Nephron (organoid): ENCODE measurements at regions not wholly inside any gene's neighbourhood (a gene's known extent, or its start where the extent isn't known, plus 50 kb on each side); places are given as distances from the start of the nearest gene placed in this dataset.
A peak's percentile ranks its signal among the peaks of the same experiment; 100 is the strongest.

Experiments
- H3K27ac Mint-ChIP-seq, 3 experiments: 2 replicates each; pipeline ENCODE4 v1.8.0; 2020; ENCODE audit warnings: mixed read lengths in 3 of 3, mild to moderate bottlenecking in 2 of 3, moderate library complexity in 1 of 3
- H3K27me3 Mint-ChIP-seq: 2 replicates; pipeline ENCODE4 v1.8.0; 2021; ENCODE audit warnings: low read depth, mild to moderate bottlenecking, moderate library complexity, mixed read lengths
- H3K36me3 Mint-ChIP-seq: 2 replicates; pipeline ENCODE4 v1.8.0; 2020; ENCODE audit warnings: low read depth, mixed read lengths
- H3K4me1 Mint-ChIP-seq: 2 replicates; pipeline ENCODE4 v1.8.0; 2020; ENCODE audit warnings: mixed read lengths
- H3K4me3 Mint-ChIP-seq, 3 experiments: 2 replicates each; pipeline ENCODE4 v1.8.0; 2020; ENCODE audit warnings: mild to moderate bottlenecking in 3 of 3, mixed read lengths in 3 of 3, moderate library complexity in 2 of 3
- H3K9me3 Mint-ChIP-seq: 2 replicates; pipeline ENCODE4 v1.8.0; 2020; ENCODE audit warnings: mixed read lengths
- TF ChIP-seq, protein P1 (sequence below), 3 experiments: fragments of 200-600 bp; sonication (generic); IDR thresholded peaks; one replicate each; pipeline ENCODE4 v1.5.0; 2021; ENCODE audit warnings: antibody characterized with exemption in 3 of 3; ENCODE audit not compliant: unreplicated experiment in 3 of 3

GRCh38 chr4:11900359-11900758, 471.7 kb upstream of the HS3ST1 start:
- no peaks in the 10 kb centered on the region for H3K36me3 Mint-ChIP-seq
- H3K9me3 Mint-ChIP-seq: peaks cover 15% of the 10 kb centered on the region
- peaks cover 6% of the 10 kb centered on the region for H3K4me1 Mint-ChIP-seq
- TF ChIP-seq, protein P1, sequence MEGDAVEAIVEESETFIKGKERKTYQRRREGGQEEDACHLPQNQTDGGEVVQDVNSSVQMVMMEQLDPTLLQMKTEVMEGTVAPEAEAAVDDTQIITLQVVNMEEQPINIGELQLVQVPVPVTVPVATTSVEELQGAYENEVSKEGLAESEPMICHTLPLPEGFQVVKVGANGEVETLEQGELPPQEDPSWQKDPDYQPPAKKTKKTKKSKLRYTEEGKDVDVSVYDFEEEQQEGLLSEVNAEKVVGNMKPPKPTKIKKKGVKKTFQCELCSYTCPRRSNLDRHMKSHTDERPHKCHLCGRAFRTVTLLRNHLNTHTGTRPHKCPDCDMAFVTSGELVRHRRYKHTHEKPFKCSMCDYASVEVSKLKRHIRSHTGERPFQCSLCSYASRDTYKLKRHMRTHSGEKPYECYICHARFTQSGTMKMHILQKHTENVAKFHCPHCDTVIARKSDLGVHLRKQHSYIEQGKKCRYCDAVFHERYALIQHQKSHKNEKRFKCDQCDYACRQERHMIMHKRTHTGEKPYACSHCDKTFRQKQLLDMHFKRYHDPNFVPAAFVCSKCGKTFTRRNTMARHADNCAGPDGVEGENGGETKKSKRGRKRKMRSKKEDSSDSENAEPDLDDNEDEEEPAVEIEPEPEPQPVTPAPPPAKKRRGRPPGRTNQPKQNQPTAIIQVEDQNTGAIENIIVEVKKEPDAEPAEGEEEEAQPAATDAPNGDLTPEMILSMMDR (IDR thresholded peaks at IDR 0.05; ENCODE audit: unreplicated experiment in 3 of 3): no peak
- H3K27me3 Mint-ChIP-seq: peaks cover 4% of the 10 kb centered on the region
- no peak overlapping the region for H3K4me3 Mint-ChIP-seq
- peak overlapping the region in 1 of 3 experiments; percentile 36 for H3K27ac Mint-ChIP-seq

GRCh38 chr4:11898796-11899195, 470.1 kb upstream of the HS3ST1 start:
- Mint-ChIP-seq H3K4me1 (peaks cover 2% of the 10 kb centered on the region), H3K27me3 (peaks cover 4% of the 10 kb centered on the region), H3K27ac (no peak overlapping the region), H3K36me3 (no peaks in the 10 kb centered on the region), H3K4me3 (no peak overlapping the region), H3K9me3 (peaks cover 15% of the 10 kb centered on the region)
- TF ChIP-seq, protein P1 (IDR thresholded peaks at IDR 0.05; ENCODE audit: unreplicated experiment in 3 of 3): no peak

- Mint-ChIP-seq H3K4me3 (no peak overlapping the region), H3K36me3 (no peaks in the 10 kb centered on the region), H3K4me1 (no peaks in the 10 kb centered on the region), H3K9me3 (peaks cover 15% of the 10 kb centered on the region), H3K27ac (no peak overlapping the region), H3K27me3 (peaks cover 4% of the 10 kb centered on the region)
- TF ChIP-seq, protein P1 (IDR thresholded peaks at IDR 0.05; ENCODE audit: unreplicated experiment in 3 of 3): no peak
These were observed 467.1 kb upstream of the HS3ST1 start for GRCh38 chr4:11895766-11896165.

DNA sequence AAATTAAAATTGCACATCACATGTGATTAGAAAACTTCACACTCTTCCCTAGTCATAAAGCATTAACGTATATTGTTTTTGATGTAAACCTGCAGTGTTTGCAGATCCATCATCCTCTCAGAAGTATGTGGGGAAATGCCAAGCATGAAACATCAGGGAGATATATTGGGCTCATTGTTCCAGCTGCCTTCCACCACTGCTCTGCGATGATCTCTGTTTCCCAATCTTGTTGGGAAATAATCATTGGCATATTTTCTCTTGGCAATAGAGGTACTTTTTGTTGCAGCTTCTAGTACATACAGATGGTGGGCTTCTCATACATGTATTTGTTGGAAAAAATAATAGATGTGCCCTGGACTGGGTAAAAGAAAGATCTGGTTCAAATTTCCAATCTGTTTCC, 466.3 kb upstream of the HS3ST1 start:
- Mint-ChIP-seq H3K4me3 (no peak overlapping the region), H3K36me3 (no peaks in the 10 kb centered on the region), H3K27me3 (peaks cover 4% of the 10 kb centered on the region), H3K4me1 (no peaks in the 10 kb centered on the region), H3K27ac (no peak overlapping the region), H3K9me3 (peaks cover 13% of the 10 kb centered on the region)
- TF ChIP-seq, protein P1 (IDR thresholded peaks at IDR 0.05; ENCODE audit: unreplicated experiment in 3 of 3): no peak

DNA sequence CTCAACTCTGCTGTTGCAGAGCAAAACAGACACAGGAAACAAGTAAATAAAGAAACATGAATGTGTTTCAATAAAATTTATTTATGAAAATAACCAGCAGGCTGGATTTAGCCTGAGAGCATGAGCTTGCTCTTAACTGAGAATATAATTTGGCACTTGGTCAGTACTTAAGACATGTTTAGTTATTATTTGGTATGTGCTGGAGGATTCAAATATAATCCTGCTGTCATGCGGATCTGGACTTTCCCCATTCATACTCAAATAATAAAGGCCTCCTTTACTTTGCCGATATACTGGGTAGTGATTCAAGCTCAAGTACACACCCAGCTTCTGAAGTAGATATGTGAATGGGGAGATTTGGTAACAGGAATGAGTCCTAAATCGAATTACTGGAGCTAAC, 465.5 kb upstream of the HS3ST1 start:
- TF ChIP-seq, protein P1 (IDR thresholded peaks at IDR 0.05; ENCODE audit: unreplicated experiment in 3 of 3): no peak
- H3K27me3 Mint-ChIP-seq: peaks cover 4% of the 10 kb centered on the region
- no peaks in the 10 kb centered on the region for H3K36me3 Mint-ChIP-seq
- no peaks in the 10 kb centered on the region for H3K4me1 Mint-ChIP-seq
- H3K9me3 Mint-ChIP-seq: peaks cover 13% of the 10 kb centered on the region
- no peak overlapping the region for H3K27ac Mint-ChIP-seq
- H3K4me3 Mint-ChIP-seq: no peak overlapping the region

DNA sequence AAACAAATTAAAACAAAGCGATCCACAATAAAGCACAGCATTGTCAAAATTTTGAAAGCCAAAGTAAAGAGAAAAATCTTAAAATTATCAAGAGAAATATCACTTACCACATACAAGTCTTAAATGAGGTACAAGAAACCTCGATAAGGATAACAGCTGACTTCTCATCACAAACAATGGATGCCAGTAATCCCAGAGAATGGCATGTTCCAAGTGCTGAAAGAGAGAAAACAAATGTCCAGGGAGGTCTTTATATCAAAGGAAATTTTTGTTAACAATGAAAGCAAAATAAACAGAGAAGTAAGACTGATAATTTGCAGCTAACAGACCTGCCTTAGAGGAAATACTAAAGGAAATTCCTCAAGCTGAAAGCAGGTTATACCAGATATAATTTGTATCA, 460.4 kb upstream of the HS3ST1 start:
- Mint-ChIP-seq H3K4me1 (no peaks in the 10 kb centered on the region), H3K27me3 (no peaks in the 10 kb centered on the region), H3K27ac (no peak overlapping the region), H3K36me3 (no peaks in the 10 kb centered on the region), H3K4me3 (no peak overlapping the region), H3K9me3 (peaks cover 2% of the 10 kb centered on the region)
- TF ChIP-seq, protein P1 (IDR thresholded peaks at IDR 0.05; ENCODE audit: unreplicated experiment in 3 of 3): no peak
